ENCODE measurements at regions not wholly inside any gene's neighbourhood (a gene's known extent, or its start where the extent isn't known, plus 50 kb on each side); places are given as distances from the start of the nearest gene placed in this dataset.
"Not testable (repeated sequence)": the region's sequence is repeated elsewhere in the genome, so short reads cannot be mapped to it uniquely, and the experiment has no call there.

DNA sequence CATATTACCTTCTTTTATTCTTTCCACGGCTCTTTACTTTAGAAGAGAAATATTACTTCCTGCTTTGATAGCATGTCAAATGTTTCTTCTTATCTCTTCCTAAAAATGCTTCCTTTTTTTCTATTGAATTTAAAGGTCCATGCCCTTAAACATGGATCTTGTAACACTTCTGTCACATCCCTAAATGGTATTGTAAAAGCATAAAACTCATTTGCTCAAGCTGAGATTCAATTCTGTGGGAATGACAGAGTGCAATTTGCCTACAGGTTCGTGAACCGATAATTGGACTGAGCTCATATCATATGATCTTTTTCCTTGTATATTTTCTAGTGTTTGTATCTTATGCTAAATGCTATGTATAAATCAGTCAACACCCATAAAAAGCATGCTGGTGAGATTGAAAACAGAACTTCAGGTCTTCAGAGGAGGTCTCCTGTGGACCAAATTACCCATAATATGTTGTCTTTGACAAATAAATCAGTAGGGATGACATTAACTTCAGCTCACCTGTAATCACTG is 429.3 kb downstream of the TMEM232 start:
- no peak for ATAC-seq
- Histone ChIP-seq H3K4me1 (no peaks in the 10 kb centered on the region), H3K27me3 (ENCODE audit: insufficient read depth in 3 of 3, low read length in 2 of 3) (no peaks in the 10 kb centered on the region), H3K4me3 (no peak overlapping the region), H3K36me3 (ENCODE audit: insufficient read depth in 1 of 2, low read depth in 1 of 2) (no peaks in the 10 kb centered on the region), H3K9me3 (peaks cover 9% of the 10 kb centered on the region), H3K27ac (no peak overlapping the region)
- intact Hi-C loops (cut with DNase I), result no loop called here
- DNase-seq, result no peak
- WGBS, 3 donors, result 70 to 73% (median 73%) methylated on average over 3 of the region's 3 CpGs
- TF ChIP-seq CTCF (IDR thresholded peaks at IDR 0.05), result no peak

- Histone ChIP-seq H3K27me3 (ENCODE audit: insufficient read depth in 3 of 3, low read length in 2 of 3) (no peaks in the 10 kb centered on the region), H3K4me1 (no peaks in the 10 kb centered on the region)
- TF ChIP-seq CTCF (IDR thresholded peaks at IDR 0.05), result no peak
These were observed 422.3 kb downstream of the TMEM232 start for GRCh38 chr5:110304176-110304575.

GRCh38 chr5:110306650-110307049 is 419.8 kb downstream of the TMEM232 start:
- peaks cover 11% of the 10 kb centered on the region for H3K9me3 ChIP-seq
- 93 to 96% (median 96%) methylated on average over 2 of the region's 2 CpGs for WGBS, 3 donors

More at GRCh38 chr5:110304176-110304575, 422.3 kb downstream of the TMEM232 start:
- WGBS, 3 donors, result 24 to 35% (median 28%) methylated on average over 1 of the region's 1 CpG
- intact Hi-C loops (cut with DNase I), result no loop called here
- Histone ChIP-seq H3K4me3 (no peak overlapping the region), H3K36me3 (ENCODE audit: insufficient read depth in 1 of 2, low read depth in 1 of 2) (no peaks in the 10 kb centered on the region), H3K9me3 (peaks cover 14% of the 10 kb centered on the region), H3K27ac (no peak overlapping the region)
- no peak for ATAC-seq
- no peak for DNase-seq

DNA sequence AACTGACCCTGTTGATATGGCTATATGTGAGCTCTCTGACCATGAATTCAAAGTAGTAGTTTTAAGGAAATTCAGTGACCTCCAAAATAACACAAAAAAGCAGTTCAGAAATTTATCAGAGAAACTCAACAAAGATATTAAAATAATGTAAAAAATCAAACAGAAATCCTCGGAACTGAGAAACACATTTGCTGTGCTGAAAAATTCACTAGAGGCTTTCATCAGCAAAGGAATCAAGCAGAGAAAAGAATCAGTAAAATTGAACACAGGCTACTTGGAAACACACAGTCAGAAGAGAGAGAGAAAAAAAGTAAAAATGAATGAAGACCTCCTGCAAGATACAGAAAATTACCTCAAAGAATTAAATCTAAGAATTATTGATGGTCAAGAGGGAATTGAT is 417.2 kb downstream of the TMEM232 start:
- H3K4me1 ChIP-seq, result no peaks in the 10 kb centered on the region
- no peak for DNase-seq
- intact Hi-C loops (cut with DNase I), result no loop called here
- no peaks in the 10 kb centered on the region for H3K9me3 ChIP-seq
- H3K36me3 ChIP-seq (ENCODE audit: insufficient read depth in 1 of 2, low read depth in 1 of 2), result no peaks in the 10 kb centered on the region
- 93 to 97% (median 95%) methylated on average over 1 of the region's 1 CpG for WGBS, 3 donors
- ATAC-seq, result no peak
- no peaks in the 10 kb centered on the region for H3K27me3 ChIP-seq (ENCODE audit: insufficient read depth in 3 of 3, low read length in 2 of 3)
- H3K4me3 ChIP-seq, result no peak overlapping the region
- no peak for TF ChIP-seq CTCF (IDR thresholded peaks at IDR 0.05)
- H3K27ac ChIP-seq, result no peak overlapping the region

More at GRCh38 chr5:110306650-110307049, 419.8 kb downstream of the TMEM232 start:
- H3K36me3 ChIP-seq (ENCODE audit: insufficient read depth in 1 of 2, low read depth in 1 of 2), result no peaks in the 10 kb centered on the region
- H3K27ac ChIP-seq, result no peak overlapping the region
- ATAC-seq, result no peak
- H3K27me3 ChIP-seq (ENCODE audit: insufficient read depth in 3 of 3, low read length in 2 of 3), result no peaks in the 10 kb centered on the region
- no peak for DNase-seq
- TF ChIP-seq CTCF (IDR thresholded peaks at IDR 0.05), result no peak
- intact Hi-C loops (cut with DNase I), result no loop called here
- H3K4me1 ChIP-seq, result no peaks in the 10 kb centered on the region
- H3K4me3 ChIP-seq, result no peak overlapping the region

DNA sequence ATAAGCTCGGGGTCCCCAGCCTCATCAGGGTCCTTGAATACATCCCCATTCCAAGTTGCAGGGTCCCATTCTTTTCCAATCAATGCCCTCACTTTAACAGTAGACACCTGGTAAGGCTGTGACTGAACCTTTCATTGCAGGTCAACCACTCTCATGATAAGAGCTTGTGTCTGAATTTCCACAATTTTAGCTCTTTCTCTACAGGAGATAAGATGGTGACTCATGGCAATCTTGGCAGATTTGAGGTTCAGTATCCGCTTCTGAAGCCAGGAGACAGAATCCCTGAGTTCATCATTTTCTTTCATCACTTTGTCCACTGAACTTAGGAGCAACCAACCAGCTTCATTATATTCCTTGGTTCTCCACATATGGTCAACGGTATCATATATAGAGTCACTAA is 409.9 kb downstream of the TMEM232 start:
- H3K27me3 ChIP-seq (ENCODE audit: insufficient read depth in 3 of 3, low read length in 2 of 3); ATAC-seq; H3K9me3 ChIP-seq; H3K4me1 ChIP-seq; H3K27ac ChIP-seq; intact Hi-C loops (cut with DNase I); H3K36me3 ChIP-seq (ENCODE audit: insufficient read depth in 1 of 2, low read depth in 1 of 2); DNase-seq; H3K4me3 ChIP-seq: not testable (repeated sequence)
- WGBS, 3 donors, result 48 to 60% (median 60%) methylated on average over 3 of the region's 3 CpGs

Data from psoas muscle (tissue), 7 donors.